ENCODE measurements at regions not wholly inside any gene's neighbourhood (a gene's known extent, or its start where the extent isn't known, plus 50 kb on each side); places are given as distances from the start of the nearest gene placed in this dataset.

DNA sequence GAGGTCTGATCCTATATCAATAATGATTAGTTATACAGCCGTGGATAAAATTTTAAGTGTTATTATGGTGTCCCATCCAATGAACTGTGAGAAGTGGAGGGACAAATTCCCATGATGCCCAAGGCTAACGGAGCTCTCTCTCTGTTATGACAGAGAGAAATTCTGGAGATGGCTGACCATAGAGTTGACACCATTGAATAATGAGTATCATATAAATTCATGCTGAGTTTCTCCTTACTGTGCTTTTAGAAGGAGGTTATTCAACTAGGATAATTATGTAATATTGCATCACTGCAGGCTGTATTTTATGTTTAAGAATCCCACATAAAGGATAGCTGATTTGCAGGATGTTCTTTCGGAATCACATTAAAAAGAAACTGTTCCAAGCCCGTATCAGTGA, 82.9 kb downstream of the PYDC2 start:
- no peaks in the 10 kb centered on the region for H3K4me1 ChIP-seq (ENCODE audit: control insufficient read depth in 2 of 2, insufficient read depth in 2 of 2, low read length in 2 of 2)
- Mint-ChIP-seq H3K9me3 (peaks cover 3 to 19% (median 8%) of the 10 kb centered on the region in 11 donors), H3K4me1 (no peaks in the 10 kb centered on the region), H3K27me3 (no peaks in the 10 kb centered on the region), H3K27ac (no peak overlapping the region), H3K36me3 (no peaks in the 10 kb centered on the region), H3K4me3 (no peak overlapping the region)
- no peak overlapping the region for H3K4me3 ChIP-seq (ENCODE audit: low read length)
- no peak overlapping the region for H3K27ac ChIP-seq (ENCODE audit: low read depth, low read length)
- no peak for DNase-seq
- intact Hi-C loops (cut with micrococcal nuclease): no loop called here
- CTCF ChIA-PET: no interaction called here
- H3K27me3 ChIP-seq (ENCODE audit: control insufficient read depth in 2 of 2, insufficient read depth in 2 of 2, low read length in 2 of 2): no peaks in the 10 kb centered on the region
- no peak for ATAC-seq
- no peaks in the 10 kb centered on the region for H3K9me3 ChIP-seq (ENCODE audit: control insufficient read depth in 2 of 3, low read length in 3 of 3)
- H3K36me3 ChIP-seq (ENCODE audit: control insufficient read depth in 2 of 3, insufficient read depth in 3 of 3, low read length in 3 of 3): no peaks in the 10 kb centered on the region
- POLR2A ChIA-PET: no interaction called here

DNA sequence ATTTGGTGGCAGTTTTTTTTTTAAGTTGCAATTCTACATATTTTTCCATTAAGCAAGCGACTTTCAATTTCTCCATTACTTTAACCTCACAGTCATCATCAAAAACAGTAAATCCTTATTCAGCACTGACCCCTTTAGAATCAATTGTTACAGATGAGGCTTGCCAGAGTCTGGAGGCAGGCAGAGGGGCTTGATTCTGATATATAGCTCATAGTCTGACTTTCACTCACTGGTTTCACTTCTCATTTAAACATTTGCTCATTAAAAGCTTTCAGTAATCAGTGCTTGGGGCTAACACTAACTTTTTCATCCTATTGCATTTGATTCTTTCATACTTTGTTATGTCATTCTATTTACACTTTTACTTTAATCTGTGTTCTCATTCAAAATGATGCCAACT, 88.4 kb downstream of the PYDC2 start:
- Mint-ChIP-seq H3K27ac (no peak overlapping the region), H3K36me3 (no peaks in the 10 kb centered on the region), H3K9me3 (peaks cover 0 to 19% (median 10%) of the 10 kb centered on the region in 11 donors), H3K4me3 (no peak overlapping the region), H3K4me1 (no peaks in the 10 kb centered on the region), H3K27me3 (peaks cover 0 to 3% (median 0%) of the 10 kb centered on the region in 5 donors)
- H3K27me3 ChIP-seq (ENCODE audit: control insufficient read depth in 2 of 2, insufficient read depth in 2 of 2, low read length in 2 of 2): no peaks in the 10 kb centered on the region
- no peaks in the 10 kb centered on the region for H3K9me3 ChIP-seq (ENCODE audit: control insufficient read depth in 2 of 3, low read length in 3 of 3)
- ChIA-PET POLR2A (no interaction called here), CTCF (no interaction called here)
- intact Hi-C loops (cut with micrococcal nuclease): no loop called here
- no peaks in the 10 kb centered on the region for H3K4me1 ChIP-seq (ENCODE audit: control insufficient read depth in 2 of 2, insufficient read depth in 2 of 2, low read length in 2 of 2)
- DNase-seq (no peak), ATAC-seq (no peak)
- H3K36me3 ChIP-seq (ENCODE audit: control insufficient read depth in 2 of 3, insufficient read depth in 3 of 3, low read length in 3 of 3): no peaks in the 10 kb centered on the region
- H3K4me3 ChIP-seq (ENCODE audit: low read length): no peak overlapping the region
- no peak overlapping the region for H3K27ac ChIP-seq (ENCODE audit: low read depth, low read length)

DNA sequence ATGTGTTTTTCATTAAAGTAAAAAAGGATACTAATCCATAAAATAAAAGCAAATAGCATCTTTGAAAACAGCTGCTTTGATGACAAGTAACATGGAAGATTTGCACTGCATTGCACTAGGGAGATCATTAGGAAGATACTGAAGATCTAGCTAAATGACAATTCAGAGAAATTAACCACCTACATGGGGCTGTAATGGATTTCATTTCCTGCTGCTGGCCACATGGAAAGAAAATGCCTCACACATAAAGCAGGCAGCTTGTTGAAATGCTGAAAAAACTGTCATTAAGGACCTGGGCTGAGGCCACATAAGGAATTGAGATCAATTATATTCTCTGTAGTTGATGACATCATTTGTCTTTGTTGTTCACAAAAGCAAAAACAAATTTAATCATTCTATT, 94.1 kb downstream of the PYDC2 start:
- no peaks in the 10 kb centered on the region for H3K9me3 ChIP-seq (ENCODE audit: control insufficient read depth in 2 of 3, low read length in 3 of 3)
- ChIA-PET CTCF (interaction anchor here (0.8 kb wide), 1 partner anchor 442 kb away, joined by 3 read pairs; no protein-coding TSS in a partner anchor), POLR2A (no interaction called here)
- intact Hi-C loops (cut with micrococcal nuclease): no loop called here
- H3K27me3 Mint-ChIP-seq: peaks cover 0 to 4% (median 0%) of the 10 kb centered on the region in 5 donors
- H3K4me1 Mint-ChIP-seq: no peaks in the 10 kb centered on the region
- no peak for DNase-seq
- no peaks in the 10 kb centered on the region for H3K36me3 ChIP-seq (ENCODE audit: control insufficient read depth in 2 of 3, insufficient read depth in 3 of 3, low read length in 3 of 3)
- no peak overlapping the region for H3K4me3 Mint-ChIP-seq
- H3K27me3 ChIP-seq (ENCODE audit: control insufficient read depth in 2 of 2, insufficient read depth in 2 of 2, low read length in 2 of 2): no peaks in the 10 kb centered on the region
- no peak overlapping the region for H3K4me3 ChIP-seq (ENCODE audit: low read length)
- H3K27ac Mint-ChIP-seq: no peak overlapping the region
- no peaks in the 10 kb centered on the region for H3K36me3 Mint-ChIP-seq
- H3K27ac ChIP-seq (ENCODE audit: low read depth, low read length): no peak overlapping the region
- peaks cover 0 to 11% (median 4%) of the 10 kb centered on the region in 11 donors for H3K9me3 Mint-ChIP-seq
- ATAC-seq: no peak
- H3K4me1 ChIP-seq (ENCODE audit: control insufficient read depth in 2 of 2, insufficient read depth in 2 of 2, low read length in 2 of 2): no peaks in the 10 kb centered on the region

DNA sequence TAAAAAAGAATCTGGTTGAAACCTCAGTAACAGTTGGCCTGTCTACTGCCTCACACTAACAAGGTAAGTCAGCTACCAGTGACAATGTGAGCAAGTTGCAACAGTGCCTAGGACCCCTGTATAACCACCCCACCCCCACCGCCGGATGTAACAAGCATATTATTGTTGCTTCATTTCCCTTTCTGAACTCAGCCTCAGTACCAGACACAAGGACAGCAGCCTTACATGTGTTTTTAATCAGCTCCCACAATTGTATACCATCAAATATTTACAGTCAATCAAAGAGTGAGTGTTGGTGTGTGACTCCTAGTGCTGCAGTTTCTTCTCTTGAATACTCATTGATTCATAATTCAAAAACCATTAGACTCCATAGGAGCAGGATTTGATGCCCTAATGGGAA, 96.4 kb downstream of the PYDC2 start:
- no peak overlapping the region for H3K4me3 Mint-ChIP-seq
- H3K36me3 Mint-ChIP-seq: no peaks in the 10 kb centered on the region
- H3K9me3 ChIP-seq (ENCODE audit: control insufficient read depth in 2 of 3, low read length in 3 of 3): no peaks in the 10 kb centered on the region
- no peak for DNase-seq
- no peaks in the 10 kb centered on the region for H3K27me3 ChIP-seq (ENCODE audit: control insufficient read depth in 2 of 2, insufficient read depth in 2 of 2, low read length in 2 of 2)
- no peak overlapping the region for H3K27ac Mint-ChIP-seq
- no peak overlapping the region for H3K27ac ChIP-seq (ENCODE audit: low read depth, low read length)
- peaks cover 0 to 12% (median 4%) of the 10 kb centered on the region in 11 donors for H3K9me3 Mint-ChIP-seq
- no peak overlapping the region for H3K4me3 ChIP-seq (ENCODE audit: low read length)
- ChIA-PET CTCF (no interaction called here), POLR2A (no interaction called here)
- no peaks in the 10 kb centered on the region for H3K4me1 ChIP-seq (ENCODE audit: control insufficient read depth in 2 of 2, insufficient read depth in 2 of 2, low read length in 2 of 2)
- H3K4me1 Mint-ChIP-seq: no peaks in the 10 kb centered on the region
- no peak for ATAC-seq
- peaks cover 0 to 4% (median 0%) of the 10 kb centered on the region in 5 donors for H3K27me3 Mint-ChIP-seq
- intact Hi-C loops (cut with micrococcal nuclease): no loop called here
- no peaks in the 10 kb centered on the region for H3K36me3 ChIP-seq (ENCODE audit: control insufficient read depth in 2 of 3, insufficient read depth in 3 of 3, low read length in 3 of 3)

DNA sequence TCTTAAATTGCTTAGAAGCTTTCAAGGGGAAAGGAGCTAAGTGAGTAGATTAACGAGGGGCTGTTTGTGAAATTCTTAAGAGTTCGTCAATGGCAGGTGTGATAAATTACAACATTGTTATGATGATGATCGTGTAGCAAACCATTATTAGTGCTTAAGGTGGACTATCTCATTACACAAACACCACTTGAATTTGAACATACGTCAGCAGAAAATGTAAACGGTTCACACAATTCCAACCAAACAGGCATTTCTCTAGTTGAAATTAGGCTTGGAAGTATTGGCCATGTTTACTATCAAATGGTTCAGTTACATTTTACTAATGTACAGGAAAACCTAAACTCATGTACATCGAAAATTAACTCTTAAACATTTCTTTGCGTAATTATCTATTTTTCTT, 102.8 kb downstream of the PYDC2 start:
- ATAC-seq (no peak), DNase-seq (no peak)
- Histone ChIP-seq H3K27me3 (ENCODE audit: control insufficient read depth in 2 of 2, insufficient read depth in 2 of 2, low read length in 2 of 2) (no peaks in the 10 kb centered on the region), H3K27ac (ENCODE audit: low read depth, low read length) (no peak overlapping the region), H3K36me3 (ENCODE audit: control insufficient read depth in 2 of 3, insufficient read depth in 3 of 3, low read length in 3 of 3) (no peaks in the 10 kb centered on the region), H3K4me1 (ENCODE audit: control insufficient read depth in 2 of 2, insufficient read depth in 2 of 2, low read length in 2 of 2) (no peaks in the 10 kb centered on the region), H3K4me3 (ENCODE audit: low read length) (no peak overlapping the region), H3K9me3 (ENCODE audit: control insufficient read depth in 2 of 3, low read length in 3 of 3) (no peaks in the 10 kb centered on the region)
- ChIA-PET POLR2A (no interaction called here), CTCF (no interaction called here)
- peaks cover 0 to 24% (median 3%) of the 10 kb centered on the region in 11 donors for H3K9me3 Mint-ChIP-seq
- no peak overlapping the region for H3K4me3 Mint-ChIP-seq
- no peaks in the 10 kb centered on the region for H3K27me3 Mint-ChIP-seq
- H3K4me1 Mint-ChIP-seq: no peaks in the 10 kb centered on the region
- intact Hi-C loops (cut with micrococcal nuclease): no loop called here
- no peaks in the 10 kb centered on the region for H3K36me3 Mint-ChIP-seq
- no peak overlapping the region for H3K27ac Mint-ChIP-seq

DNA sequence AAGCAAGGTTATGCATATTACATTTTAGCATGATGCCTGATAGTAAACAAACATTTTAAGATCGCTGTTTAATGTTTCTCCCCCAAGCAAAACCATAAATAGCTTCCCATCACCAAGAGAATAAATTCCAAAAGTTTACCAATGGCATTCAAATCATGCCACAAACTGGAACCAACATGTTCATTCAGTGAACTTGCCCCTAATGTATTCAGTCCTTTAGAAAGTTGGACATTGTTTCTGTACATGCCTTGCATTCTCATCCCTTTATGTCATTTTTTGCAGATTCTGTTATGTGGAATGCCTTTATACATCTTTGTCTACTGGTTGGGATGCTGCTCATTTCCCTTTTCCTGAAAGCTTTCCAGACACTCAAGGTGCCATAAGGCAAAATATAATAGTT, 105.5 kb downstream of the PYDC2 start:
- Mint-ChIP-seq H3K4me3 (no peak overlapping the region), H3K4me1 (no peaks in the 10 kb centered on the region), H3K27me3 (no peaks in the 10 kb centered on the region), H3K36me3 (no peaks in the 10 kb centered on the region), H3K27ac (no peak overlapping the region), H3K9me3 (peaks cover 0 to 22% (median 2%) of the 10 kb centered on the region in 11 donors)
- CTCF ChIA-PET: no interaction called here
- POLR2A ChIA-PET: no interaction called here
- DNase-seq (no peak), ATAC-seq (no peak)
- Histone ChIP-seq H3K9me3 (ENCODE audit: control insufficient read depth in 2 of 3, low read length in 3 of 3) (no peaks in the 10 kb centered on the region), H3K4me1 (ENCODE audit: control insufficient read depth in 2 of 2, insufficient read depth in 2 of 2, low read length in 2 of 2) (no peaks in the 10 kb centered on the region), H3K36me3 (ENCODE audit: control insufficient read depth in 2 of 3, insufficient read depth in 3 of 3, low read length in 3 of 3) (no peaks in the 10 kb centered on the region), H3K27me3 (ENCODE audit: control insufficient read depth in 2 of 2, insufficient read depth in 2 of 2, low read length in 2 of 2) (no peaks in the 10 kb centered on the region), H3K4me3 (ENCODE audit: low read length) (no peak overlapping the region), H3K27ac (ENCODE audit: low read depth, low read length) (no peak overlapping the region)
- intact Hi-C loops (cut with micrococcal nuclease): no loop called here

DNA sequence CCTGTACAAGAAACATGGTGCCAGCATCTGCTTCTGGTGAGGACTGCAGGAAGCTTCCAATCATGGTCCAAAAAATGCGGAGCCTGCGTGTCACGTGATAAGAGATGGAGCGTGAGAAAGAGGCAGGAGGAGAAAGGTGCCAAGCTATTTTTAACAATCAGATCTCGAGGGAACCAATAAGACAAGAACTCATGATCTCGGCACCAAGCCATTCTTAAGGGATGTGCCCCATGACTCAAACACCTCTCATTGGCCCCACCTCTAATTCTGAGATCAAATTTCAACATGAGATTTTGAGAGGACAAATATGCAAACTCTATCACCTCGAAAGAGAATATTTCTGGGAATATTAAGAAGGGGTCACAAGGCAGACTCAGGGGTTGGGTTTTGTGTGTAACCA, 107.2 kb downstream of the PYDC2 start:
- POLR2A ChIA-PET: no interaction called here
- CTCF ChIA-PET: no interaction called here
- H3K9me3 Mint-ChIP-seq: peaks cover 0 to 24% (median 2%) of the 10 kb centered on the region in 11 donors
- ATAC-seq: no peak
- H3K27ac ChIP-seq (ENCODE audit: low read depth, low read length): no peak overlapping the region
- no peak for DNase-seq
- H3K27me3 ChIP-seq (ENCODE audit: control insufficient read depth in 2 of 2, insufficient read depth in 2 of 2, low read length in 2 of 2): no peaks in the 10 kb centered on the region
- no peaks in the 10 kb centered on the region for H3K4me1 Mint-ChIP-seq
- no peaks in the 10 kb centered on the region for H3K36me3 ChIP-seq (ENCODE audit: control insufficient read depth in 2 of 3, insufficient read depth in 3 of 3, low read length in 3 of 3)
- H3K4me1 ChIP-seq (ENCODE audit: control insufficient read depth in 2 of 2, insufficient read depth in 2 of 2, low read length in 2 of 2): no peaks in the 10 kb centered on the region
- H3K9me3 ChIP-seq (ENCODE audit: control insufficient read depth in 2 of 3, low read length in 3 of 3): no peaks in the 10 kb centered on the region
- intact Hi-C loops (cut with micrococcal nuclease): no loop called here
- no peaks in the 10 kb centered on the region for H3K36me3 Mint-ChIP-seq
- no peak overlapping the region for H3K4me3 ChIP-seq (ENCODE audit: low read length)
- H3K4me3 Mint-ChIP-seq: no peak overlapping the region
- no peak overlapping the region for H3K27ac Mint-ChIP-seq
- no peaks in the 10 kb centered on the region for H3K27me3 Mint-ChIP-seq

Data from naive thymus-derived CD4-positive, alpha-beta T cell (primary cell).